Endodermal cell (in vitro differentiated cells): ENCODE measurements at regions not wholly inside any gene's neighbourhood (a gene's known extent, or its start where the extent isn't known, plus 50 kb on each side); places are given as distances from the start of the nearest gene placed in this dataset.

Source experiments
- DNase-seq: peaks from one replicate; pipeline ENCODE4 v3.0.0-alpha.2; 2017
- H3K27ac ChIP-seq: 2 replicates; pipeline ENCODE4 v1.5.1; 2013; ENCODE audit warnings: mild to moderate bottlenecking, low read depth, low read length, moderate library complexity
- H3K27me3 ChIP-seq: 2 replicates; pipeline ENCODE4 v1.6.1; 2013; ENCODE audit warnings: mild to moderate bottlenecking, low read length, moderate library complexity; ENCODE audit not compliant: insufficient read depth, control insufficient read depth, poor library complexity, severe bottlenecking
- H3K36me3 ChIP-seq: 2 replicates; pipeline ENCODE4 v1.7.0; 2013; ENCODE audit warnings: mild to moderate bottlenecking, low read length, moderate library complexity; ENCODE audit not compliant: control insufficient read depth, insufficient read depth
- H3K4me1 ChIP-seq: one replicate; pipeline ENCODE4 v1.7.0; 2013; ENCODE audit warnings: low read length; ENCODE audit not compliant: control insufficient read depth, insufficient read depth
- H3K4me3 ChIP-seq: 2 replicates; pipeline ENCODE4 v1.5.1; 2013; ENCODE audit warnings: mild to moderate bottlenecking, low read length, moderate library complexity
- H3K9ac ChIP-seq: 2 replicates; pipeline ENCODE4 v1.6.1; 2013; ENCODE audit warnings: mild to moderate bottlenecking, low read length, moderate library complexity; ENCODE audit not compliant: poor library complexity, severe bottlenecking; ENCODE audit errors: extremely low read depth
- H3K9me3 ChIP-seq: 2 replicates; pipeline ENCODE4 v1.6.1; 2013; ENCODE audit warnings: mild to moderate bottlenecking, low read length, moderate library complexity; ENCODE audit not compliant: control insufficient read depth
- H3K27ac Mint-ChIP-seq: 2 replicates; pipeline ENCODE4 v1.8.0; 2020; ENCODE audit warnings: mixed read lengths
- H3K27me3 Mint-ChIP-seq: 2 replicates; pipeline ENCODE4 v1.8.0; 2021; ENCODE audit warnings: mild to moderate bottlenecking, mixed read lengths; ENCODE audit not compliant: insufficient read depth
- H3K36me3 Mint-ChIP-seq: 2 replicates; pipeline ENCODE4 v1.8.0; 2020; ENCODE audit warnings: low read depth, mixed read lengths
- H3K4me1 Mint-ChIP-seq: 2 replicates; pipeline ENCODE4 v1.8.0; 2020; ENCODE audit warnings: mixed read lengths
- H3K4me3 Mint-ChIP-seq: 2 replicates; pipeline ENCODE4 v1.8.0; 2020; ENCODE audit warnings: mild to moderate bottlenecking, moderate library complexity, mixed read lengths
- H3K9me3 Mint-ChIP-seq: 2 replicates; pipeline ENCODE4 v1.8.0; 2020; ENCODE audit warnings: mild to moderate bottlenecking, mixed read lengths
- WGBS, 2 experiments: methylation state at CpG; one replicate each; pipeline versions ENCODE4 v1.1.5 to v1.1.7; 2013; ENCODE audit warnings: missing lambda C conversion rate in 2 of 2, mixed read lengths in 1 of 2; ENCODE audit not compliant: insufficient coverage in 1 of 2, insufficient read length in 1 of 2; 5-methylcytosine and 5-hydroxymethylcytosine counted together
- TF ChIP-seq, protein P1 (sequence below): fragments of 200-600 bp; sonication (generic); conservative IDR thresholded peaks from 2 replicates; pipeline ENCODE4 v1.5.0; 2021; ENCODE audit warnings: antibody characterized with exemption, mild to moderate bottlenecking

DNA sequence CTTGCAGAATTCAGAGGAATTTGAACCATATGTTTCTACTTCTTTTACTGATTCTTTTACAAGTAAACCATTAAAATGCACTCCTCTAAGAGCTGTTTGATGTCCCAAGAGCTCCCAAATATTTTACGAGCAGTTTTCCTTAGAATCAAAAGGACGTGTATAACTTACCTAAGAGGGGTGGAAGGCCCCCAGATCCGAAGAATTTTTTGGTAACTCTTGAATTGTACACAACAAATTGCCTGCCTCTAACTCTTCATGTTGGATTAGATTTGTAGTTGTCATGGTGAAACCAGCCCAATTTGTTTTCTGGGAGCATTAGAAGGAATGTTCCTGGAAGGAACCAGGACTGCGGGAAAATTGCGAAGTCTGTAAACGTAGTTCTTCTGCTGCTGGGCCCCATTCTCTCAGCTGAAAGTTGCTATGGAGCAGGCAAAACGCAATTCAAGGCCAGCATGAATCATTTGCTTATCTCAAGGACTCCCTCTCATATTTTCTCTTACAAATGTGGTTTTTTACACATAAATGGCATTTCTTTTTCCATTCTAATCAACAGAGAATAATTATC lies 124.8 kb upstream of the TMEM72 start:
- DNase-seq, result no peak
- H3K27me3 Mint-ChIP-seq, result peaks cover 4% of the 10 kb centered on the region
- H3K9me3 ChIP-seq, result no peaks in the 10 kb centered on the region
- H3K27ac ChIP-seq, result no peak overlapping the region
- no peak overlapping the region for H3K9ac ChIP-seq
- 89 to 95% methylated on average over 6 to 7 of the region's 7 CpGs for WGBS, 2 experiments
- no peaks in the 10 kb centered on the region for H3K4me1 Mint-ChIP-seq
- no peaks in the 10 kb centered on the region for H3K36me3 Mint-ChIP-seq
- no peaks in the 10 kb centered on the region for H3K9me3 Mint-ChIP-seq
- no peak overlapping the region for H3K4me3 Mint-ChIP-seq
- no peak overlapping the region for H3K4me3 ChIP-seq
- no peaks in the 10 kb centered on the region for H3K27me3 ChIP-seq
- H3K4me1 ChIP-seq, result no peaks in the 10 kb centered on the region
- TF ChIP-seq, protein P1, sequence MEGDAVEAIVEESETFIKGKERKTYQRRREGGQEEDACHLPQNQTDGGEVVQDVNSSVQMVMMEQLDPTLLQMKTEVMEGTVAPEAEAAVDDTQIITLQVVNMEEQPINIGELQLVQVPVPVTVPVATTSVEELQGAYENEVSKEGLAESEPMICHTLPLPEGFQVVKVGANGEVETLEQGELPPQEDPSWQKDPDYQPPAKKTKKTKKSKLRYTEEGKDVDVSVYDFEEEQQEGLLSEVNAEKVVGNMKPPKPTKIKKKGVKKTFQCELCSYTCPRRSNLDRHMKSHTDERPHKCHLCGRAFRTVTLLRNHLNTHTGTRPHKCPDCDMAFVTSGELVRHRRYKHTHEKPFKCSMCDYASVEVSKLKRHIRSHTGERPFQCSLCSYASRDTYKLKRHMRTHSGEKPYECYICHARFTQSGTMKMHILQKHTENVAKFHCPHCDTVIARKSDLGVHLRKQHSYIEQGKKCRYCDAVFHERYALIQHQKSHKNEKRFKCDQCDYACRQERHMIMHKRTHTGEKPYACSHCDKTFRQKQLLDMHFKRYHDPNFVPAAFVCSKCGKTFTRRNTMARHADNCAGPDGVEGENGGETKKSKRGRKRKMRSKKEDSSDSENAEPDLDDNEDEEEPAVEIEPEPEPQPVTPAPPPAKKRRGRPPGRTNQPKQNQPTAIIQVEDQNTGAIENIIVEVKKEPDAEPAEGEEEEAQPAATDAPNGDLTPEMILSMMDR, result no peak
- no peaks in the 10 kb centered on the region for H3K36me3 ChIP-seq
- no peak overlapping the region for H3K27ac Mint-ChIP-seq

DNA sequence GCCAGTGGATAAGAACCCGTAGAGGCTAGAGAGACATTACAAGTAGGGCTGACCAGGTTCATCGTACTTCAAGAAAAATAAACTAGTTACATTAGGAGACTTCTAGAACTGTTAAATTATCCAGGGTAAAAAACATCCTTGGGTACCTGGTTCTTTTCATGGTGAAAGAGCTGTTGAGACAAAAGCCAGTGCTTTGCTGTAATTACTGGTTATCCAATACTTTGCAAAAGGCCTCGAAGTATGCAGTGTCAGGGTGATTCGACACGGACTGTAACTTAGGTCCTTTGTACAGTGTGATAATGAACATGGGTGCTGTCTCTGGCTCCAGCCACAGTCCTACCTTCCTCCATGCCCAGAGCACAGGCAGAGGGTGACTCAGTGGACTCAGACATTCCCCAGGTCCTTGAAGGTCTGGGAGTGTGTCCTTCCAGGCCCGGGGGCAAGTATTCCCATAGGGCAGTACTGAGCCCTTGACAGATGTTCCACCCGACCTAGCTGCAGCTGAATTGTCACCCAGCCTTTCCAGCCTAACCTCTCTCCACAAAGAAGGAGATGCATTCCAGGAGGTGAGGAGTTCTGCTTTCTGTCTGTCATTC lies 123.6 kb upstream of the TMEM72 start:
- H3K9me3 Mint-ChIP-seq, result no peaks in the 10 kb centered on the region
- peaks cover 4% of the 10 kb centered on the region for H3K27me3 Mint-ChIP-seq
- DNase-seq, result no peak
- no peaks in the 10 kb centered on the region for H3K36me3 Mint-ChIP-seq
- no peaks in the 10 kb centered on the region for H3K4me1 Mint-ChIP-seq
- no peaks in the 10 kb centered on the region for H3K27me3 ChIP-seq
- H3K27ac Mint-ChIP-seq, result no peak overlapping the region
- 94 to 100% methylated on average over 2 to 7 of the region's 7 CpGs for WGBS, 2 experiments
- no peaks in the 10 kb centered on the region for H3K36me3 ChIP-seq
- TF ChIP-seq, protein P1, result no peak
- H3K4me3 Mint-ChIP-seq, result no peak overlapping the region
- H3K4me1 ChIP-seq, result no peaks in the 10 kb centered on the region
- no peak overlapping the region for H3K27ac ChIP-seq
- H3K9ac ChIP-seq, result no peak overlapping the region
- H3K9me3 ChIP-seq, result no peaks in the 10 kb centered on the region
- H3K4me3 ChIP-seq, result no peak overlapping the region

DNA sequence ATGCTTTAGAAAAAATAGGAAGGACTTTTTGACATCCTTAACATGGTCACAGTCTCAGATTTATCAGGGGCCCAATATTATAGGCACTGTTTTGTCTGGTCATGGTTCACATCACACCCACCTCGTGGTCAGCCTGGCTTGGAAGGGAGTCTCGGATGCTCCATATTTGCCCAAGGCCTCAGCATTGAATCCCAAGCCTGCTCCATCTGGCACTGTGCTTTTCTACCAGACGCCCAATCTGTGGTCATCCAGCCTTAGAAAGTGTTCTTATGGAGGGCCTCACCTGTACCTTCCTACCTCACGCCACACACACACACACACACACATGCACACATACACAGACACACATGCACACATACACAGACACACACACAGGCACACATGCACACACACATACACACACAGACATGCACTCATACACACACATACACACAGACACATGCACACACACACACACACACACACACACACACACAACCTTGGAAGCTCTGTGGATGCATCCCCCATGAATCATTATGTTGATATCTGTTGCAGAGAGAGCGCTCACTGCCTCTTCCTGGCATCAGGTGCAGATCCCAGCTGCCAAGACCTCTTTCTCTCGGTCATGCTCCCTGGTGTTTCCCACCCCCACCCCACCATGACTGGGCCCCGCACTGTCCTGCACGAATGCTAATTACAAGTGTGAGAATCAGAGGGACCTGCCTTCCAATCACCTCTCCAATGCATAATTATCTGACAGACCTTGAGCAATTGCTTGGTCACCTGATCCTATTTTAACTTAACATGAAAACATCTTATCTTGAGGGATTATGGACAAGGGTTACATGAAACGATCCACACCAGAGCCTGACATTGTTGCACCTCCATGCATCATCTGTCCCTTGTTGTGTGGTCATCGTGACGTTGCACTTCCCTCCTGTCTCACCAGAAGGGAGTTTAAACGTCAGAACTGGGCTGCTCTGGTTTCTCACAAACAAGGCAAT lies 122.7 kb upstream of the TMEM72 start:
- Mint-ChIP-seq H3K9me3 (no peaks in the 10 kb centered on the region), H3K27ac (no peak overlapping the region), H3K27me3 (peaks cover 4% of the 10 kb centered on the region), H3K36me3 (no peaks in the 10 kb centered on the region), H3K4me1 (no peaks in the 10 kb centered on the region), H3K4me3 (no peak overlapping the region)
- no peaks in the 10 kb centered on the region for H3K27me3 ChIP-seq
- TF ChIP-seq, protein P1, result no peak
- H3K4me3 ChIP-seq, result no peak overlapping the region
- H3K36me3 ChIP-seq, result no peaks in the 10 kb centered on the region
- H3K27ac ChIP-seq, result no peak overlapping the region
- WGBS, 2 experiments, result 87 to 93% methylated on average over 6 to 12 of the region's 12 CpGs
- no peak for DNase-seq
- H3K9me3 ChIP-seq, result no peaks in the 10 kb centered on the region
- no peak overlapping the region for H3K9ac ChIP-seq
- no peaks in the 10 kb centered on the region for H3K4me1 ChIP-seq
